GM18499 (cell line): ENCODE measurements at regions not wholly inside any gene's neighbourhood (a gene's known extent, or its start where the extent isn't known, plus 50 kb on each side); places are given as distances from the start of the nearest gene placed in this dataset.
"Not testable (repeated sequence)": the region's sequence is repeated elsewhere in the genome, so short reads cannot be mapped to it uniquely, and the experiment has no call there.

Experiments
- ATAC-seq: cut with Tn5 transposase; IDR thresholded peaks from one replicate; pipeline ENCODE4 v1.9.1; 2021; ENCODE audit warnings: moderate number of reproducible peaks; ENCODE audit not compliant: insufficient read depth, unreplicated experiment

- ATAC-seq: not testable (repeated sequence)
Measured at GRCh38 chr16:16448423-16448822, 69.5 kb downstream of the NPIPA7 start.

- not testable (repeated sequence) for ATAC-seq
Measured at GRCh38 chr16:16449712-16450237, 70.8 kb downstream of the NPIPA7 start.

- not testable (repeated sequence) for ATAC-seq
Measured at GRCh38 chr16:16451721-16452410, 72.9 kb downstream of the NPIPA7 start.

GRCh38 chr16:16458579-16458978 lies 79.6 kb downstream of the NPIPA7 start:
- ATAC-seq: not testable (repeated sequence)

GRCh38 chr16:16463792-16464191 lies 84.9 kb downstream of the NPIPA7 start:
- ATAC-seq: not testable (repeated sequence)

GRCh38 chr16:16488919-16489318 lies 110.0 kb downstream of the NPIPA7 start:
- ATAC-seq: not testable (repeated sequence)

GRCh38 chr16:16489466-16489865 lies 110.5 kb downstream of the NPIPA7 start:
- ATAC-seq: not testable (repeated sequence)

GRCh38 chr16:16494114-16494513 lies 115.2 kb downstream of the NPIPA7 start:
- not testable (repeated sequence) for ATAC-seq

GRCh38 chr16:16494998-16495397 lies 116.1 kb downstream of the NPIPA7 start:
- ATAC-seq: not testable (repeated sequence)

- ATAC-seq: not testable (repeated sequence)
Measured at GRCh38 chr16:16499875-16500274, 120.9 kb downstream of the NPIPA7 start.

GRCh38 chr16:16507041-16507440 lies 128.1 kb downstream of the NPIPA7 start:
- ATAC-seq: not testable (repeated sequence)

- not testable (repeated sequence) for ATAC-seq
Measured at GRCh38 chr16:16508344-16508743, 129.4 kb downstream of the NPIPA7 start.

- not testable (repeated sequence) for ATAC-seq
Measured at GRCh38 chr16:16519395-16519794, 140.5 kb downstream of the NPIPA7 start.

- ATAC-seq: not testable (repeated sequence)
Measured at GRCh38 chr16:16521239-16522002, 142.5 kb downstream of the NPIPA7 start.

- not testable (repeated sequence) for ATAC-seq
Measured at GRCh38 chr16:16526998-16527397, 148.1 kb downstream of the NPIPA7 start.

GRCh38 chr16:16530744-16531143 lies 151.8 kb downstream of the NPIPA7 start:
- not testable (repeated sequence) for ATAC-seq

- ATAC-seq: not testable (repeated sequence)
Measured at GRCh38 chr16:16535565-16535964, 156.6 kb downstream of the NPIPA7 start.

GRCh38 chr16:16536151-16536550 lies 157.2 kb downstream of the NPIPA7 start:
- ATAC-seq: not testable (repeated sequence)

- ATAC-seq: not testable (repeated sequence)
Measured at GRCh38 chr16:16549710-16550109, 170.8 kb downstream of the NPIPA7 start.

GRCh38 chr16:16550824-16551223 lies 171.9 kb downstream of the NPIPA7 start:
- not testable (repeated sequence) for ATAC-seq

- ATAC-seq: not testable (repeated sequence)
Measured at GRCh38 chr16:16552819-16553340, 173.9 kb downstream of the NPIPA7 start.
